OCI-LY1 (cell line): ENCODE measurements at regions not wholly inside any gene's neighbourhood (a gene's known extent, or its start where the extent isn't known, plus 50 kb on each side); places are given as distances from the start of the nearest gene placed in this dataset.

ENCODE experiments used
- H2AFZ ChIP-seq: fragments of 200-600 bp; sonication (generic), shearing (Covaris generic); 2 replicates; pipeline ENCODE4 v1.6.0; 2014; ENCODE audit warnings: antibody characterized with exemption, mild to moderate bottlenecking, low read length
- H3F3A ChIP-seq: fragments of 200-600 bp; sonication (generic), shearing (Covaris generic); 2 replicates; pipeline ENCODE4 v1.6.0; 2014; ENCODE audit warnings: mild to moderate bottlenecking, antibody characterized with exemption, low read length, moderate library complexity; ENCODE audit not compliant: insufficient read depth
- H3K27ac ChIP-seq: fragments of 200-600 bp; sonication (generic); 2 replicates; pipeline ENCODE4 v1.5.1; 2014; ENCODE audit warnings: low read length, mixed run types, mild to moderate bottlenecking, low read depth; ENCODE audit not compliant: poor library complexity, severe bottlenecking
- H3K27me3 ChIP-seq: fragments of 200-600 bp; sonication (generic); 2 replicates; pipeline ENCODE4 v1.6.0; 2014; ENCODE audit warnings: antibody characterized with exemption, mild to moderate bottlenecking, low read length, moderate library complexity; ENCODE audit not compliant: insufficient read depth
- H3K36me3 ChIP-seq: fragments of 200-600 bp; sonication (generic); 2 replicates; pipeline ENCODE4 v1.6.1; 2014; ENCODE audit warnings: mild to moderate bottlenecking, antibody characterized with exemption, low read length, moderate library complexity, mixed read lengths; ENCODE audit not compliant: insufficient read depth
- H3K4me1 ChIP-seq: fragments of 200-600 bp; sonication (generic); 2 replicates; pipeline ENCODE4 v1.5.1; 2014; ENCODE audit warnings: mild to moderate bottlenecking, low read length, moderate library complexity; ENCODE audit not compliant: insufficient read depth, severe bottlenecking
- H3K4me2 ChIP-seq: fragments of 200-600 bp; sonication (generic), shearing (Covaris generic); 2 replicates; pipeline ENCODE4 v1.6.1; 2014; ENCODE audit warnings: low read length
- H3K4me3 ChIP-seq: fragments of 200-600 bp; sonication (generic); 2 replicates; pipeline ENCODE4 v1.5.1; 2014; ENCODE audit warnings: low read length, low read depth, mild to moderate bottlenecking, mixed read lengths; ENCODE audit not compliant: poor library complexity, severe bottlenecking
- H3K79me2 ChIP-seq: fragments of 200-600 bp; shearing (Covaris generic); 2 replicates; pipeline ENCODE4 v1.6.1; 2016; ENCODE audit warnings: mixed run types, low read length, mixed read lengths; ENCODE audit not compliant: insufficient read depth
- H3K9ac ChIP-seq: fragments of 200-600 bp; sonication (generic), shearing (Covaris generic); 2 replicates; pipeline ENCODE4 v1.6.1; 2014; ENCODE audit warnings: mild to moderate bottlenecking, low read length, mixed read lengths
- H3K9me2 ChIP-seq: fragments of 200-600 bp; sonication (generic), shearing (Covaris generic); 2 replicates; pipeline ENCODE4 v1.6.1; 2014; ENCODE audit warnings: low read depth, mild to moderate bottlenecking, low read length, mixed read lengths
- H3K9me3 ChIP-seq: fragments of 200-600 bp; shearing (Covaris generic); 2 replicates; pipeline ENCODE4 v1.6.1; 2014; ENCODE audit warnings: low read length, mixed read lengths
- H4K20me1 ChIP-seq: fragments of 200-600 bp; sonication (generic), shearing (Covaris generic); 2 replicates; pipeline ENCODE4 v1.6.0; 2016; ENCODE audit warnings: mild to moderate bottlenecking, low read length; ENCODE audit not compliant: insufficient read depth
- CTCF ChIP-seq: fragments of 200-600 bp; sonication (generic), shearing (Covaris generic); IDR thresholded peaks from 2 replicates; pipeline ENCODE4 v1.5.1; 2017; ENCODE audit warnings: mild to moderate bottlenecking, antibody characterized with exemption, low read length, moderate library complexity, mixed read lengths
- EZH2 ChIP-seq: fragments of 200-600 bp; sonication (generic), shearing (Covaris generic); IDR thresholded peaks from 2 replicates; pipeline ENCODE4 v1.8.0; 2017; ENCODE audit warnings: borderline replicate concordance, mixed run types, mild to moderate bottlenecking, antibody characterized with exemption, low read length, moderate library complexity, mixed read lengths

DNA sequence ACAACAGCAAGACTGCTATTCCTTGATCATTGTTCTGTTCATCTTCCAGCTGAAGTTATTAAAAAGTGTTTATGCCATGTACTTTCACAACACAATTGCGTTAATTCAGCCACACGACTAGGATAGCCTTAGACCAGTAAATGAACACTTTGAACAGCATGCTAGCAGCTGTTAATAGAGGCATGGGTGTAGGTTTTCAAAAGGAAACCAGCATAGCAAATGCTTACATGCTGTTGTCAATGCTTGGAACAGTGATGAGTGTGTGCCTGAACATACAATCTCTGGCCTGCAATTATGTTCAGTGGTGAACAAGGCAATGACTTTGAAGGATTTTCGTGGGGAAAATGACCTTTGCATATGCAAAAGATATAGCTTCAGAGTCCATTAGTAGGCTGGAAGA, 127.4 kb upstream of the RBM19 start:
- Histone ChIP-seq H3K79me2 (no peaks in the 10 kb centered on the region), H3K9me2 (no peaks in the 10 kb centered on the region), H4K20me1 (no peaks in the 10 kb centered on the region), H3K4me2 (no peak overlapping the region), H3K27ac (no peak overlapping the region), H3K4me3 (no peak overlapping the region), H3K4me1 (no peaks in the 10 kb centered on the region), H2AFZ (no peak overlapping the region), H3K9me3 (no peaks in the 10 kb centered on the region), H3K9ac (no peak overlapping the region), H3F3A (no peaks in the 10 kb centered on the region), H3K27me3 (no peaks in the 10 kb centered on the region), H3K36me3 (no peaks in the 10 kb centered on the region)
- TF ChIP-seq EZH2, result no peak

DNA sequence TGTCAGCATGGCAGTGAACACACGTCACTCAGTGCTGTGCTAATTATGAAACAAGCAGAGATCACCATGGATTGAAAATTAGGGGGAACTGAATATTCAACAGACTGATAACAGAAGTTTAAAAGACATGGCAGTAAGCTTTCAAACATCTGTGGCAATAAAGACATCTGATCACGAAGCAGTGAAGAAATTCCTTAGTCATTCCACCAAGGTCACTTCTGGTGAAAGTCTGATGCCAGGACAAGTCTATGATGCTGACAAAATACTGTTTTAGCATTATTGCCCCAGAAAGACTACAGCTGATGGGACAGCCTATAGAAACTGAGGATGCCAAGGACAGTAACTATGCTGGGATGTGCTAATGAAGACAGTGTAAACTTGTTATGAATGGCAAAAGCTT, 126.9 kb upstream of the RBM19 start:
- Histone ChIP-seq H3K79me2 (no peaks in the 10 kb centered on the region), H3K27me3 (no peaks in the 10 kb centered on the region), H3K4me1 (no peaks in the 10 kb centered on the region), H3K27ac (no peak overlapping the region), H3K9me2 (no peaks in the 10 kb centered on the region), H3K36me3 (no peaks in the 10 kb centered on the region), H3K4me3 (no peak overlapping the region), H3K4me2 (no peak overlapping the region), H4K20me1 (no peaks in the 10 kb centered on the region), H3K9ac (no peak overlapping the region), H3K9me3 (no peaks in the 10 kb centered on the region), H2AFZ (no peak overlapping the region), H3F3A (no peaks in the 10 kb centered on the region)
- no peak for TF ChIP-seq EZH2
- TF ChIP-seq CTCF, result no peak

GRCh38 chr12:114090211-114090610, 124.1 kb upstream of the RBM19 start:
- Histone ChIP-seq H3K36me3 (no peaks in the 10 kb centered on the region), H4K20me1 (no peaks in the 10 kb centered on the region), H3K4me1 (no peaks in the 10 kb centered on the region), H3K9me3 (no peaks in the 10 kb centered on the region), H3K27me3 (no peaks in the 10 kb centered on the region), H3K4me2 (no peak overlapping the region), H3K79me2 (no peaks in the 10 kb centered on the region), H3F3A (no peaks in the 10 kb centered on the region), H3K9me2 (no peaks in the 10 kb centered on the region), H3K9ac (no peak overlapping the region), H2AFZ (no peak overlapping the region), H3K4me3 (no peak overlapping the region), H3K27ac (no peak overlapping the region)
- TF ChIP-seq CTCF (no peak), EZH2 (no peak)

DNA sequence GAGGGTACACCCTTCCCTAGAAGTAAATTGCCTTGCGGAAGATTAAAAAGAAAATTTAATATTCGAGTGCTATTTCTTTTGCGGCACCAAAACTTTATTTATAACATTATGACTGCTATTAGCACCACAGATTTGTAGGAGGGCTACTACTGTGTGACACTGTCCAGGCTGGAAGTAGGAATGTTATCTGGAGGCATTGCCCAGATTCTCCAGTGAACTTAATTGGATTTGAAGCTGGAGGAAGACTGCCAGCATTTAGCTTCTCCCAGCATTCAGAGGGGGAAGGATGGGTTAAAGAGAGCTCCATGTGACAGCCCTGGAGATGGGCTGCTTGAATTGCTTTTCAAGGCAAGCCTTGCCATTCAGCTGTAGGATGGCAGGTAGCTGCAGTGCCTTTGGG, 107.0 kb upstream of the RBM19 start:
- H3F3A ChIP-seq, result no peaks in the 10 kb centered on the region
- no peaks in the 10 kb centered on the region for H3K79me2 ChIP-seq
- H3K9me3 ChIP-seq, result no peaks in the 10 kb centered on the region
- no peaks in the 10 kb centered on the region for H3K27me3 ChIP-seq
- H3K4me1 ChIP-seq, result no peaks in the 10 kb centered on the region
- no peak overlapping the region for H3K9ac ChIP-seq
- H3K9me2 ChIP-seq, result no peaks in the 10 kb centered on the region
- no peaks in the 10 kb centered on the region for H4K20me1 ChIP-seq
- no peak overlapping the region for H3K4me3 ChIP-seq
- no peaks in the 10 kb centered on the region for H3K36me3 ChIP-seq
- no peak overlapping the region for H3K27ac ChIP-seq
- no peak overlapping the region for H3K4me2 ChIP-seq
- TF ChIP-seq CTCF (no peak), EZH2 (no peak)
- no peak overlapping the region for H2AFZ ChIP-seq
